Adrenal gland (tissue), 5 donors: ENCODE measurements at regions not wholly inside any gene's neighbourhood (a gene's known extent, or its start where the extent isn't known, plus 50 kb on each side); places are given as distances from the start of the nearest gene placed in this dataset.

ENCODE experiments used
- CTCF ChIP-seq, 6 experiments: fragments of 450-650 bp in 4 of 6; fragments of 200-600 bp in 2 of 6; sonication (generic) in 1 of 6; IDR thresholded peaks; 1 replicate in 5 of 6; 2 replicates in 1 of 6; pipeline versions ENCODE4 v1.5.1 to v1.8.0; 2016 to 2021; ENCODE audit warnings: antibody characterized with exemption in 6 of 6, mild to moderate bottlenecking in 2 of 6, moderate library complexity in 1 of 6
- POLR2A ChIP-seq, 2 donors: fragments of 450-650 bp; IDR thresholded peaks; one replicate each; pipeline ENCODE4 v1.6.1; 2017; ENCODE audit warnings: antibody characterized with exemption in 2 of 2, mild to moderate bottlenecking in 2 of 2, moderate library complexity in 1 of 2
- donor health status: DM: no; HTN: no; CAD: no.

GRCh38 chr18:10376731-10377130 lies 77.7 kb upstream of the APCDD1 start:
- TF ChIP-seq CTCF (IDR thresholded peaks at IDR 0.05) (no peak), POLR2A (IDR thresholded peaks at IDR 0.05) (no peak)
